Endothelial cell of umbilical vein (primary cell): ENCODE measurements at regions not wholly inside any gene's neighbourhood (a gene's known extent, or its start where the extent isn't known, plus 50 kb on each side); places are given as distances from the start of the nearest gene placed in this dataset.

Source experiments
- EZH2 ChIP-seq: IDR thresholded peaks from 2 replicates; pipeline ENCODE4 v1.6.1; 2012; ENCODE audit warnings: borderline replicate concordance, low read depth, mild to moderate bottlenecking, moderate library complexity, low read length, inconsistent platforms; ENCODE audit not compliant: severe bottlenecking
- FOS ChIP-seq: IDR thresholded peaks from 2 replicates; pipeline ENCODE4 v1.6.1; 2011; ENCODE audit warnings: mild to moderate bottlenecking, low read length, moderate library complexity, borderline replicate concordance; ENCODE audit not compliant: insufficient read depth
- JUN ChIP-seq: IDR thresholded peaks from 2 replicates; pipeline ENCODE4 v1.6.1; 2011; ENCODE audit warnings: borderline replicate concordance, low read depth; ENCODE audit not compliant: insufficient read length, insufficient read depth
- POLR2A ChIP-seq: IDR thresholded peaks from 2 replicates; pipeline ENCODE4 v1.6.1; 2012; ENCODE audit warnings: low read depth, mild to moderate bottlenecking, control low read depth, low read length
- POLR2AphosphoS5 ChIP-seq: IDR thresholded peaks from 2 replicates; pipeline ENCODE4 v1.6.1; 2012; ENCODE audit warnings: low read depth, mild to moderate bottlenecking, control low read depth, low read length, moderate library complexity; ENCODE audit not compliant: insufficient read depth
- TF ChIP-seq, protein P1 (sequence below), 2 donors: IDR thresholded peaks; 1 replicate in 1 of 2; 2 replicates in 1 of 2; pipeline ENCODE4 v1.5.1; 2011; ENCODE audit warnings: low read length in 2 of 2, mild to moderate bottlenecking in 2 of 2, moderate library complexity in 2 of 2, control low read depth in 1 of 2, inconsistent platforms in 1 of 2, low read depth in 1 of 2; ENCODE audit not compliant: insufficient read depth in 1 of 2; ENCODE audit errors: extremely low read depth in 1 of 2

DNA sequence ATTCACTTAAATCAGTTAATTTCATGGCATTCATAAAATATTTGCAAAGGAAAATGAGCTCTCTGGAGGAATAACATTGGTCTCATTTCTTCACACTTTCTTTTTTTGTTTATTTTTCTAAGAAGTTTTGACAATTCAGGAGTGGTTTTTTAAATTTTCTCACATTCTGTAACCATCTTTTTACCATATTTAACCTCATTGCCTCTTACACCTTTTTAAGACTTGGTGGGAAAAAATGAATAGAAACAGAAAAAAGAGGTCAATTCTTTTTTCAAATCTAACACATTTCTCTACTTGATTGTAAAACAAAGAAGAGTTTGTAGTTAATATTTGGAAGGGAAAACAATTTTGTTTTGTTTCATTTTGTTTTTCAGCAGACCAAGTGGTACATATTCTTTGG is 1034.7 kb upstream of the RAG2 start:
- TF ChIP-seq FOS = no peak
- TF ChIP-seq, protein P1, sequence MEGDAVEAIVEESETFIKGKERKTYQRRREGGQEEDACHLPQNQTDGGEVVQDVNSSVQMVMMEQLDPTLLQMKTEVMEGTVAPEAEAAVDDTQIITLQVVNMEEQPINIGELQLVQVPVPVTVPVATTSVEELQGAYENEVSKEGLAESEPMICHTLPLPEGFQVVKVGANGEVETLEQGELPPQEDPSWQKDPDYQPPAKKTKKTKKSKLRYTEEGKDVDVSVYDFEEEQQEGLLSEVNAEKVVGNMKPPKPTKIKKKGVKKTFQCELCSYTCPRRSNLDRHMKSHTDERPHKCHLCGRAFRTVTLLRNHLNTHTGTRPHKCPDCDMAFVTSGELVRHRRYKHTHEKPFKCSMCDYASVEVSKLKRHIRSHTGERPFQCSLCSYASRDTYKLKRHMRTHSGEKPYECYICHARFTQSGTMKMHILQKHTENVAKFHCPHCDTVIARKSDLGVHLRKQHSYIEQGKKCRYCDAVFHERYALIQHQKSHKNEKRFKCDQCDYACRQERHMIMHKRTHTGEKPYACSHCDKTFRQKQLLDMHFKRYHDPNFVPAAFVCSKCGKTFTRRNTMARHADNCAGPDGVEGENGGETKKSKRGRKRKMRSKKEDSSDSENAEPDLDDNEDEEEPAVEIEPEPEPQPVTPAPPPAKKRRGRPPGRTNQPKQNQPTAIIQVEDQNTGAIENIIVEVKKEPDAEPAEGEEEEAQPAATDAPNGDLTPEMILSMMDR (IDR thresholded peaks at IDR 0.05; ENCODE audit: extremely low read depth in 1 of 2, insufficient read depth in 1 of 2, low read depth in 1 of 2, low read length in 2 of 2) = no peak
- no peak for TF ChIP-seq EZH2
- TF ChIP-seq POLR2AphosphoS5 = no peak
- TF ChIP-seq POLR2A = no peak
- TF ChIP-seq JUN = no peak
